ENCODE measurements at regions not wholly inside any gene's neighbourhood (a gene's known extent, or its start where the extent isn't known, plus 50 kb on each side); places are given as distances from the start of the nearest gene placed in this dataset.

GRCh38 chr5:174329738-174330137 is 284.2 kb downstream of the NSG2 start:
- no peaks in the 10 kb centered on the region for H3K9me3 ChIP-seq (replicated peaks in 1 of 2; ENCODE audit: control insufficient read depth in 1 of 2, insufficient read depth in 1 of 2, low read length in 2 of 2)
- H3K4me1 ChIP-seq (ENCODE audit: control insufficient read depth in 1 of 2, insufficient read depth in 2 of 2, low read length in 2 of 2), result no peaks in the 10 kb centered on the region
- H3K9ac ChIP-seq (ENCODE audit: insufficient read depth, low read length, poor library complexity, severe bottlenecking), result no peak overlapping the region
- H4K20me1 ChIP-seq (ENCODE audit: insufficient read depth, low read length), result no peaks in the 10 kb centered on the region
- Mint-ChIP-seq H3K27ac (no peak overlapping the region), H3K27me3 (ENCODE audit: low read depth in 3 of 3) (peaks cover 0 to 8% (median 4%) of the 10 kb centered on the region in 3 donors), H3K4me1 (no peaks in the 10 kb centered on the region), H3K36me3 (no peaks in the 10 kb centered on the region), H3K4me3 (no peak overlapping the region), H3K9me3 (no peaks in the 10 kb centered on the region)
- intact Hi-C loops (cut with micrococcal nuclease), result no loop called here
- WGBS (ENCODE audit: insufficient coverage), result 67% methylated on average over 1 of the region's 5 CpGs
- H3K79me2 ChIP-seq (ENCODE audit: insufficient read depth, low read length), result no peaks in the 10 kb centered on the region
- TF ChIP-seq, protein P1, sequence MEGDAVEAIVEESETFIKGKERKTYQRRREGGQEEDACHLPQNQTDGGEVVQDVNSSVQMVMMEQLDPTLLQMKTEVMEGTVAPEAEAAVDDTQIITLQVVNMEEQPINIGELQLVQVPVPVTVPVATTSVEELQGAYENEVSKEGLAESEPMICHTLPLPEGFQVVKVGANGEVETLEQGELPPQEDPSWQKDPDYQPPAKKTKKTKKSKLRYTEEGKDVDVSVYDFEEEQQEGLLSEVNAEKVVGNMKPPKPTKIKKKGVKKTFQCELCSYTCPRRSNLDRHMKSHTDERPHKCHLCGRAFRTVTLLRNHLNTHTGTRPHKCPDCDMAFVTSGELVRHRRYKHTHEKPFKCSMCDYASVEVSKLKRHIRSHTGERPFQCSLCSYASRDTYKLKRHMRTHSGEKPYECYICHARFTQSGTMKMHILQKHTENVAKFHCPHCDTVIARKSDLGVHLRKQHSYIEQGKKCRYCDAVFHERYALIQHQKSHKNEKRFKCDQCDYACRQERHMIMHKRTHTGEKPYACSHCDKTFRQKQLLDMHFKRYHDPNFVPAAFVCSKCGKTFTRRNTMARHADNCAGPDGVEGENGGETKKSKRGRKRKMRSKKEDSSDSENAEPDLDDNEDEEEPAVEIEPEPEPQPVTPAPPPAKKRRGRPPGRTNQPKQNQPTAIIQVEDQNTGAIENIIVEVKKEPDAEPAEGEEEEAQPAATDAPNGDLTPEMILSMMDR (IDR thresholded peaks at IDR 0.05), result no peak
- no peak for DNase-seq
- no peaks in the 10 kb centered on the region for H3K27me3 ChIP-seq (ENCODE audit: control insufficient read depth in 2 of 2, insufficient read depth in 2 of 2, low read length in 2 of 2)
- no peak overlapping the region for H3K27ac ChIP-seq (ENCODE audit: low read depth in 1 of 2, low read length in 2 of 2)
- H3K4me2 ChIP-seq (replicated peaks; ENCODE audit: extremely low read depth, low read length, poor library complexity, severe bottlenecking), result no peak overlapping the region
- no peak overlapping the region for H2AFZ ChIP-seq (ENCODE audit: insufficient read depth, low read depth, low read length, poor library complexity, severe bottlenecking)
- no peaks in the 10 kb centered on the region for H3K36me3 ChIP-seq (replicated peaks in 1 of 2; ENCODE audit: control insufficient read depth in 1 of 2, insufficient read depth in 2 of 2, low read length in 2 of 2)
- H3K4me3 ChIP-seq (replicated peaks in 1 of 3; ENCODE audit: low read depth in 2 of 3, low read length in 3 of 3), result no peak overlapping the region

DNA sequence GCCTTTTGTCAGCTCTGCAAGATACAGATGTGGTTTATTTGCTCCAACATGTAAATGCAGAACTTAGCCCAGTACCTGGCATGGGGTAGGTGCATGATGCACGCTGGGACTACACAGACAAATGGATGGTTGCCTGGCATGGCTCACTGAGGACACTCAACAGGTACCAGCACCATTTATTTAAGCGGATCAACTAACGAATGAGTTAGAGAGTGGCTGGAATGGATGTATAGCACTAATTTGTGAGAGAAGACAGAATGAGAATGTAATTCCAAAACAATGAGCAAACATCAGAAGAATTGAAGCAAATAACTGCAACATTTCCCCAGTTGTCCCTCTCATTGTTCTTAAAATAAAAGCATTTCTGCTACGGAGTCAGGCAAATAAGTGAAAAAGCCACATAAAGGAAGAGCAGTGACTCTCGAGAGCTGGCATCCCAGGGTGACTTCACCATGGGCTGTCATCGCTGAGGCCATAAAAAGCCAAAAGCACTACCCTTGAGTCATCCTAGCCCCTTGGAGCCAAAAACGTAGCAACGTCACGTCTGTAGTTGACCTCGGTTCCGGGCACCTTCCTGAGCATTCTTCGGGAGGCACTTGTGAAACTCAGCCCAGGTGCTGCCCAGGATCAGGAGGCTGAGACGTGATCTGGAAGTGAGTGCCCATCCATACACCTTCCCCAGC is 290.3 kb downstream of the NSG2 start:
- Histone ChIP-seq H3K27me3 (ENCODE audit: control insufficient read depth in 2 of 2, insufficient read depth in 2 of 2, low read length in 2 of 2) (peaks cover 3 to 16% of the 10 kb centered on the region in 2 donors), H3K36me3 (replicated peaks in 1 of 2; ENCODE audit: control insufficient read depth in 1 of 2, insufficient read depth in 2 of 2, low read length in 2 of 2) (no peaks in the 10 kb centered on the region), H3K79me2 (ENCODE audit: insufficient read depth, low read length) (no peaks in the 10 kb centered on the region), H4K20me1 (ENCODE audit: insufficient read depth, low read length) (no peaks in the 10 kb centered on the region), H3K27ac (ENCODE audit: low read depth in 1 of 2, low read length in 2 of 2) (no peak overlapping the region), H3K9ac (ENCODE audit: insufficient read depth, low read length, poor library complexity, severe bottlenecking) (no peak overlapping the region), H3K4me2 (replicated peaks; ENCODE audit: extremely low read depth, low read length, poor library complexity, severe bottlenecking) (no peak overlapping the region), H3K9me3 (replicated peaks in 1 of 2; ENCODE audit: control insufficient read depth in 1 of 2, insufficient read depth in 1 of 2, low read length in 2 of 2) (no peaks in the 10 kb centered on the region), H3K4me1 (ENCODE audit: control insufficient read depth in 1 of 2, insufficient read depth in 2 of 2, low read length in 2 of 2) (no peaks in the 10 kb centered on the region), H2AFZ (ENCODE audit: insufficient read depth, low read depth, low read length, poor library complexity, severe bottlenecking) (no peak overlapping the region), H3K4me3 (replicated peaks in 1 of 3; ENCODE audit: low read depth in 2 of 3, low read length in 3 of 3) (no peak overlapping the region)
- 80% methylated on average over 10 of the region's 13 CpGs for WGBS (ENCODE audit: insufficient coverage)
- no peak overlapping the region for H3K27ac Mint-ChIP-seq
- DNase-seq, result no peak
- H3K9me3 Mint-ChIP-seq, result no peaks in the 10 kb centered on the region
- no peaks in the 10 kb centered on the region for H3K36me3 Mint-ChIP-seq
- peaks cover 19 to 40% (median 24%) of the 10 kb centered on the region in 3 donors for H3K27me3 Mint-ChIP-seq (ENCODE audit: low read depth in 3 of 3)
- TF ChIP-seq, protein P1 (IDR thresholded peaks at IDR 0.05), result no peak
- no peak overlapping the region for H3K4me3 Mint-ChIP-seq
- H3K4me1 Mint-ChIP-seq, result no peaks in the 10 kb centered on the region
- intact Hi-C loops (cut with micrococcal nuclease), result no loop called here

Data from CD14-positive monocyte (primary cell).